GM12874 (cell line): ENCODE measurements at regions not wholly inside any gene's neighbourhood (a gene's known extent, or its start where the extent isn't known, plus 50 kb on each side); places are given as distances from the start of the nearest gene placed in this dataset.

Experiments used
- TF ChIP-seq, protein P1 (sequence below): IDR thresholded peaks from 2 replicates; pipeline ENCODE4 v1.5.1; 2011; ENCODE audit warnings: low read depth, mild to moderate bottlenecking, control low read depth, low read length, moderate library complexity; ENCODE audit not compliant: insufficient read depth

GRCh38 chr10:4329225-4329624 is 496.8 kb upstream of the AKR1E2 start:
- TF ChIP-seq, protein P1, sequence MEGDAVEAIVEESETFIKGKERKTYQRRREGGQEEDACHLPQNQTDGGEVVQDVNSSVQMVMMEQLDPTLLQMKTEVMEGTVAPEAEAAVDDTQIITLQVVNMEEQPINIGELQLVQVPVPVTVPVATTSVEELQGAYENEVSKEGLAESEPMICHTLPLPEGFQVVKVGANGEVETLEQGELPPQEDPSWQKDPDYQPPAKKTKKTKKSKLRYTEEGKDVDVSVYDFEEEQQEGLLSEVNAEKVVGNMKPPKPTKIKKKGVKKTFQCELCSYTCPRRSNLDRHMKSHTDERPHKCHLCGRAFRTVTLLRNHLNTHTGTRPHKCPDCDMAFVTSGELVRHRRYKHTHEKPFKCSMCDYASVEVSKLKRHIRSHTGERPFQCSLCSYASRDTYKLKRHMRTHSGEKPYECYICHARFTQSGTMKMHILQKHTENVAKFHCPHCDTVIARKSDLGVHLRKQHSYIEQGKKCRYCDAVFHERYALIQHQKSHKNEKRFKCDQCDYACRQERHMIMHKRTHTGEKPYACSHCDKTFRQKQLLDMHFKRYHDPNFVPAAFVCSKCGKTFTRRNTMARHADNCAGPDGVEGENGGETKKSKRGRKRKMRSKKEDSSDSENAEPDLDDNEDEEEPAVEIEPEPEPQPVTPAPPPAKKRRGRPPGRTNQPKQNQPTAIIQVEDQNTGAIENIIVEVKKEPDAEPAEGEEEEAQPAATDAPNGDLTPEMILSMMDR: no peak

GRCh38 chr10:4326647-4327046 is 499.4 kb upstream of the AKR1E2 start:
- TF ChIP-seq, protein P1: no peak

- TF ChIP-seq, protein P1: no peak
Measured at GRCh38 chr10:4319870-4320367, 506.1 kb upstream of the AKR1E2 start.

- TF ChIP-seq, protein P1: no peak
Measured at GRCh38 chr10:4316161-4316810, 509.7 kb upstream of the AKR1E2 start.

DNA sequence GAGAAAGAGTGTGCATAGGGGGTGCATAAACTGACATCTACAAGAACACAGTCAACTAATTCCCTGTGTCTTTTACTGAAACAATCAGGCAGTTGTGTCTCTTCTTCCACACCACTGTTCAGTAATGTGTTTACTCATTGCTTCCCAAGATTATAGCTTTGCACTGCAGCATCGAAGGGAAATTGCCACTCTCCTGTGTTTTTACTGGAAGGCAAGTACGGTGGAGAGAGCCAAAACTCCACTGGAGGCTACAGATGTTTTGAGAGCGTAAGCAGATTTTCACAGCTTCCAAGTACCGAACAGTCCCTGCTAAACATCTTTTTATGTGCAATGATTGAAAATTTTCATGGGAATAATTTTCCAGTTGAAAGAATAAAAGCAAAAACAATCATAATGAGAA is 510.5 kb upstream of the AKR1E2 start:
- TF ChIP-seq, protein P1: no peak

DNA sequence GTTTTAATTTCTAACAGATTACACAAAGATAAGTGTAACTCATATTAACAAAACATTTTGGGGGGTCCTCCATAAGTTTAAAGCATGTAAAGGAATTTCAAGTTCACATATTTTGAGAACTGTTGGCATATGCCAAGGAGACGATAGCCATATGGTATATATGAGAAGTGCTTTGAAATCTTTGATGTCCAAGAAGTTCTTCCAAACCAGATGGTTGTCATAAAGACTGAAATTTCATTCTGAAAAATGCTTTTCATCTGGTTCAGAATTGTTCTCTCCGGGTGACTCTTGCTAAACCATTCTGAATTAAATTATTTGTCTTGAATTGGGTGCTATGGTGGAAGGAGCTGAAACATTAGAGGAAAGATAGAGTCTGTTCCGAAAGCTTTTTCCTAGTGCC is 513.0 kb upstream of the AKR1E2 start:
- TF ChIP-seq, protein P1: no peak

GRCh38 chr10:4312051-4312835 is 513.8 kb upstream of the AKR1E2 start:
- TF ChIP-seq, protein P1: no peak
